GDM1 (cell line): ENCODE measurements at regions not wholly inside any gene's neighbourhood (a gene's known extent, or its start where the extent isn't known, plus 50 kb on each side); places are given as distances from the start of the nearest gene placed in this dataset.

Experiments
- DNase-seq: peaks from one replicate; lab custom pipeline; 2025; lab: John Stamatoyannopoulos, UW

DNA sequence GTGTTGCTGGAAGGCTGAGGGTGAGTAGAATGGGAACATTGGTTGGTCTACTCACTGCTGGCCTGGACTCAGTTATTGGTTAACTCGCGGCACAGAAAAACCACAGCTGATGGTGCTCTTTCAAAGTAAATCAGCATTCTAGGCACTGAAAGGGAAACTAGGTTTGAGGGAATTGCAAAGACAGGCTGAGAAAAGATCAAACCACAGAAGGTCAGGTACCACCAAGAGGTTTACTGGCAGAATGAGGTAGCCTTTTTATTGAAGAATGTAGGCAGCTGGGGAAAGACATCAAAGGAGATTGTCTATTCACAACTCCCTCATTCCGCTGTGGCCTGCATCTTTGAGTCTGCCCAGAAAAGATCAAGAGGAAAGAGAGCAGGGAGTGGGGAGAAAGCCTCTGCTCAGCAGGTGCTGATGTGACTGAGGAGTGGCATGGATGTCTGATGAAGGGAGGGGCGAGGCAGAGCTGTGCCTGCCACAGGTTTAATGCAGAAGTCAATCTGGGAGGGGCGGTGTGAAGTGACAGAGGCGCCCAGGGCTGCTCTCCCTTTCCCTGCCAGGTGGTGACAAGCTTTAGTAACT, 255.5 kb downstream of the MAN2A1 start:
- no peak for DNase-seq

GRCh38 chr5:109945723-109946480, 256.2 kb downstream of the MAN2A1 start:
- no peak for DNase-seq

- DNase-seq: no peak
These were observed 256.9 kb downstream of the MAN2A1 start for GRCh38 chr5:109946610-109947009.

- no peak for DNase-seq
These were observed 257.9 kb downstream of the MAN2A1 start for GRCh38 chr5:109947667-109948066.

DNA sequence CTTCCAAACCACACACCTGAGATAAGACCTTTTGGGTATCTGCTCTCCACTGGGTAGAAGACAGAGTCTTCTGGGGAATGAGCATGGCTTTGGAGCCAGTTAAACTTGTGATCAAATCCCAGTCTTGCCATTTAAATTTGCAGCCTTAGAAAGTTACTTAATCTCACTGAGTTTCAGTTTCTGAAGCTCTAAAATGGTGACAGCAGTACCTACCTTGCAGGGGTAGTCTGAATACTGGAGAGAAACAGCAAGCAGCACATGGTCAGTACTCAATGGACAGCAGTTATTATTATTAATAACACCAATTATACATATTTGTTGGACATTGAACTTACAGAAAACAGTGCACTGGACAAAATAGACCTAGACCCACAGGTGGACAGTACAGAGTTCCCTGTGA, 260.9 kb downstream of the MAN2A1 start:
- DNase-seq: no peak

- no peak for DNase-seq
These were observed 261.6 kb downstream of the MAN2A1 start for GRCh38 chr5:109951348-109951747.

DNA sequence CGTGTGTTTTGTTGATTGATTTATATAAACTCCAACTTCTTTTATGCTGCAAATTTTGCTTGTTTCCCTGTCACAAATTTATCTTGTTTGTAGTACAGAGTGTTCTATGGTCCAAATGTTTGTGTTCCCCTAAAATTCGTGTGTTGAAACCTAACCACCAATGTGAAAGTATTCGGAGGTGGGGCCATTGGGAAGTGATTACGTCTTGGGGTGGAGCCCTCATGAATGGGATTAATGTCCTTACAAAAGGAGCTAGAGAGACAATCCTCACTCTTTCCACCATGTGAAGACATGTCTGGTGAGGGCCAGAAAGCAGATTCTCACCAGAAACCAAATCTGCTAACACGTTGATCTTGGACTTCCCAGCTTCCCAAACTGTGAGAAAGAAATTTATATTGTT, 262.0 kb downstream of the MAN2A1 start:
- DNase-seq: no peak

DNA sequence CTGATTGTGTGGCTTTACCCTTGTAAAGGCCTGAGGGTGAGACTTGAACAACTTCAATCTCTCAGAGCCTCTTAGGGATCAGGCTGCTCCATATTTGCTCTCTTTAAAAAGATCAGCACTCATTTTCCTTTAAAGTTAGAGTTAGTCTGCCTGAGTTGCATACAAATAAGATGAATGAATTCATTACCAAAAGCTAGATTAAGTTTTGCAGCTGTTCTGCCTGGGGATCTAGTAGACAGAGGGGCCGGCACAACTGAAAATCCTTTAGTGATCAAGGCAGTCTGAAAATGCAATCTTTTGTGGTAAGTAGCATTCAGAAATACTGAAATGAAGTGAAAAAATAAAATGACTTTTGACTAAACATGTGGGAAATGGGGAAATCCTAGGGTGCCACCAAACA, 264.0 kb downstream of the MAN2A1 start:
- no peak for DNase-seq

- no peak for DNase-seq
These were observed 267.2 kb downstream of the MAN2A1 start for GRCh38 chr5:109956884-109957283.

GRCh38 chr5:109958082-109958481, 268.4 kb downstream of the MAN2A1 start:
- no peak for DNase-seq

DNA sequence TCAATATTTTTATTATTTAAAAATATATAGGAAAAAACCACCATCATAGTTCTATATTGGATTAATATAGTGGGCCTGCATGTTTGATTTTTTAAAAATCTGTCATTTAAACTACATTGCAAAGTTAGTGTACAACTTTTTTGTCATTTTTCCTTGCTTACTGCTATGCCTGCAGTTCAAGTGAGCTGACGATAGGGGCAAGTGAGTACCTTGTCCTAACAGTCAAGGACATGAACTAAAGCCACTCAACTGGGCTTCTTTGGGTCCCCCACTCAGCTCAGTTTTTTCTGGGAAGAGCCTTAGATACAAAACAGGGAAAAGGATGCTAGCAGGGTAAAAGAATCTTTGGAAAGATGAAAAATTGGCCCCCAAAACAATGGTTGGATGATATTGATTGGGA, 269.9 kb downstream of the MAN2A1 start:
- no peak for DNase-seq

DNA sequence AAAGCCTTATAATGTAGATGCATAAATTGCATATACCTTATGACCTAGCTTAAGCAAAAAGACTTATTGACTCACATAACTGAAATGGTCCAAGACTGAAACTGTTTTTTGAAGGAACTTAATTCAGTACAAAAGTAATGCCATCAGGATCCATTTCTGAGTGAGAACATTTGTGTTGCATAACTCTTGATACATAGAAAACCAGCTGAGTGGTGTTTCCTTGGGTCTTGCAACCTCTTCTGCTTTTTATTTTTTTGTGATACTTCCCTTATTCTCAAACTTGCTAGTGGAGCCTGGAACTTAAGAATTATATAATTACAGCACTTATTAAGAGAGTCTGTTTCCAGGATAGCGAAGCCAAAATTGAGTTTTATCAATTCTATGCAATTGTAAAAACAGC, 272.0 kb downstream of the MAN2A1 start:
- DNase-seq: no peak

DNA sequence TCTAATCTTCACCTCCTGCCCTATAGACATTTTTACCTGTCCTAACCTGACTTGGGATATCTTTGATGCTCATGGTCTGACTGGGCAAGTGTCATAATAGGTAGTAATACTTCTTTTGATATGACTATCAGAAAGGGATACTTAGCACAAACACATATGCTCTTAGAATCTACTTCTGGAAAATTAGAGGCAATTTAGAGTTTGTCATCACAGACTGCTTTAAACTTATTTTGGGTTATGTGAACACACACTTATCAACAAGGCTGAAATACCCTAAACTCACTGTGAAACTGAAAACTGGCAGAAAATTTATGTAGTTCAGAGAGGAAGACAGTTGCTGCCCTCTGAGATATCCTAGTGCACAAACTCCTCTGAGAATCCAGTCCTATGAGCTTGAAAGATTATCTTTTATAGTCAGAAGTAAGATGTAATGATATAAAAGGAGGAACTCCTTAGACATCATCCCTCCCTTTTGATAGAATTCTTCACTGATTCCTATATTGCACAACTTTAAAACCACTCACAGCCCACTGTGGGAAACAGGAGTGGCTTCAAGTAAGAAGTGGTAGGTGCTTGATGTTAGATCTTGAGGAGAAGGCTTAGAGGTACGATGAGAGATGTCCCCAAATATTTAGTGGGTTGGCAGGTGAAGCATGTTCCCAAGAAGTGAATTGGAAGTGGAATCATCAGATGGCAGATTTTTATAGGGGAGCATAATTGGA, 273.3 kb downstream of the MAN2A1 start:
- no peak for DNase-seq

DNA sequence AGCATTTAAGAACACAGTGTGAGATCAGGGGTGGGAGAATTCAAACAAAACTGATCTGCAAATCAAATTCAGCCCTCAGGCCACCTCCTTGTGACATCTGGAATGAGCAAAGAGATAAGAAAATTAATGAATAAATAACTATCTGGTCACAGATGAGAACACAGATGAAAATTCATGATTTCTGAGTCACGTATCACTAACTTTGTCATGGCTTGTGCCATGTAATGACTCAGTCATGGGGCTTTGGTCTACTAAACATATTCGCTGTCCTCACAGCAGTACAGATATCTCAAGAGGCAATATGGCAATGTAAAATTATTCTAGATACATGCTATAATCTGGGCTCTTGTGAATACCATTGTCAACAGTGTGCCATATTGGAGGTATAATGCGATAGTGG, 274.4 kb downstream of the MAN2A1 start:
- DNase-seq: no peak

- DNase-seq: no peak
These were observed 275.9 kb downstream of the MAN2A1 start for GRCh38 chr5:109965634-109966033.

DNA sequence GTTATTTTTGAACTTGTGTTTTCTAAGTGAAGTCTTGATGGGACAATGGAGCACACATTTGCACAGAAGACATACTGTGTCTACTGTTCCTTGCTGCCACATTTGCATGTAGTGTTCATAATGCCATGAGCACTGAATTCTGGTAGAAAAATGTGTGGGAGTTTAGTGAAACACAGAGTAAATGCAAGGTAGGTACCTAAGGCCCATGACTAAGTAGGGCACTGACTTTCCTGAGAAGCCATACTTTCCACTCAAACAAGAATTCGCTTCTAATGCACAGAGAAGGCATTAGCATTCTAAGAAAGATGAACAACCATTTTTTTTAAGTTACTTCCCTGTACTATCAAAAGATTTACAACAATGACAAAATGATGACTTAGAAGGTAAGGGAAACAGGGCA, 282.2 kb downstream of the MAN2A1 start:
- DNase-seq: no peak

- DNase-seq: no peak
These were observed 292.3 kb downstream of the MAN2A1 start for GRCh38 chr5:109981979-109982378.

DNA sequence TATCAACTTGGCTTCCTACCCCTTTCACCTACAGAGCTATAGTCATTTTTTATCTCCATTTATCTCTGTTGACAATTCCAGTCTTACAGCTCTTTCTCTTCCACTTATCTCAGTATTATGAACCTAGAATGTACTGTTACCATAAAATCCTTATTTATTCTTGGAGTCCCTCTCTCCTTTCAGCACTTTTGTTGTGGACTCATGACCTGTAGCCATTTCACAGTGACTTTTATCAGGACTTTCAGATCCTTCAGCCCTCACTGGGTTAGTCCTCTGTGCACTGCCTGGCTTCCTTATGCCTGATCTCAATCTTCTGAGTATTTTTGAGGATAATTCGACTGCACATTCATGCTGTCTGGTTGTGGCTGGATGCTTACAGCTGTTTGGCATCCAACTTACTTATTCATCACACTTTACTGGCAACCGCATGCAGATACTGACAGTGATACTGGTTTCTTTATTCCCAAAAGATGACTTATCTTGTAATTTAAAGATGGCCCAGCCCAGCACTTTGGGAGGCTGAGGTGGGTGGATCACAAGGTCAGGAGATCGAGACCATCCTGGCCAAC, 293.3 kb downstream of the MAN2A1 start:
- no peak for DNase-seq

GRCh38 chr5:109986726-109987125, 297.0 kb downstream of the MAN2A1 start:
- no peak for DNase-seq

DNA sequence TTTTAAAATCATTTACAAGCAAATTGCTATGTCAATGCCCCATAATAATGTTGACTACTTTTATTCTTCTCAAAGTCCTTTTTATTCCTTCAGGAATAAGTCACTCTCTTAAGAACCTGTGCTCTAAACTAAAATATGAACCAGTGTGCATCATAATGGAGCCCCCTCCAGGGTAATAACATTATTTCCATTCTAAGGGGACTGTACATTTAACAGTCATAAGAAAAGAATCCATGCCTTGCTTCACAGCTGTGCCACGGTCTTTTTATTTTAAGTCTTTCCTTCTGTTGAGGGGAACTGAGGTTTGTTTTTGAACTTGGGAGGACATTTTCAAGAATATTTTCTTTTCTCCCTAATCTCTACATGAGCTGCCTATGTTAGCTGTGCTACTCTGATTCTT, 297.6 kb downstream of the MAN2A1 start:
- no peak for DNase-seq

DNA sequence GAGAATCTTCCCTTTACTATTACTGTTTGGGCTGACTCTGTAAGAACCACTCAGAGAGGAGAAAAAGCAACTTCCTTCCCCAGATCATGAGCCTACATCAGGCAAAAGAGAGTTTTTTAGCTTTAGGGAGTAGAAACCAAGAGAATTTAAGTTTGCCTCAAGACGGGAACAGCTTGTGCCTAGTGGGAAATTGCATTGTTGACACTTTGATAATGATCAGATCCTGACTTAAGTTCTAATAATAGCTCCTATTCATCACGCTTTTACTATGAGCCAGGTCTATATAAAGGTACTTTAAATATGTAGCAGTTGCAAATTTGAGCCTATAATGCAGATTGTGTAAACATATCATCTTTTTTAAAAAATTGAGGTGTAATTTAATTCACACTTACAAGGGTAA, 298.2 kb downstream of the MAN2A1 start:
- no peak for DNase-seq

GRCh38 chr5:109989161-109989560, 299.4 kb downstream of the MAN2A1 start:
- no peak for DNase-seq
